ENCODE measurements at regions not wholly inside any gene's neighbourhood (a gene's known extent, or its start where the extent isn't known, plus 50 kb on each side); places are given as distances from the start of the nearest gene placed in this dataset.

GRCh38 chr2:35081001-35081621 is 1274.5 kb upstream of the CRIM1 start:
- no peak for TF ChIP-seq ZNF274 (IDR thresholded peaks at IDR 0.05; ENCODE audit: low read depth, low read length)
- H3K4me3 ChIP-seq (ENCODE audit: low read length), result no peak overlapping the region

DNA sequence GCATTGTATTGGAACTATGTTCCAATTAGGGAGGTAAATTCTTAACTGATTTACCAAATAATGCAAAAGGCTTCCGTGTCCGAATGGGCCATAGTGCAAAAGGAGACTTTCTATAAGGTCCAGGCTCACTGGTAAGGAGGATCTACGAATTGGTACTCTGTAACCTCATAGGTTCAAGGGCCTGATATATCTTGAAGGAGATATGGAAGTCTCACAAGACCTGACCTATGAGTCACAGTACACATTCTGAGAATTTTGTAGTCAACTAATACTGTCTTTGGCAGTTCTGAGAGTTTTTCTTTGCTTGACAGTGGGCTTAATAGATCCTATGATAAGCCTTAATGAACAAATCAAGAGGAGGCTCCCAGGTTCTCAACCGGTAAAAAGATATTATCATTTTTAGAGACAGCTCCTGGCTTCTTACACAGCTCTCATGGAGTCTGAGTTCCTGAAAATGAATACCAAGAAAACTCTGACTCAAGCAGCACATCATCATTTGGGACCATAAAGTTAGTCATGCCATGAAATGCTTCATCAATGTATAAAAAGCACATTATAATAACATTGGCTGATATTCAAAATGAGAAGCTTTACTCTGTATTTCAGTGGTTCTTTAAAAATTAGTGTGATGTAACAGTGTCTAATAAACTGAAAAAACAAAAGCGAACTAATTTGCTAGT is 1275.2 kb upstream of the CRIM1 start:
- TF ChIP-seq ZNF274 (IDR thresholded peaks at IDR 0.05; ENCODE audit: low read depth, low read length), result no peak
- H3K4me3 ChIP-seq (ENCODE audit: low read length), result no peak overlapping the region

DNA sequence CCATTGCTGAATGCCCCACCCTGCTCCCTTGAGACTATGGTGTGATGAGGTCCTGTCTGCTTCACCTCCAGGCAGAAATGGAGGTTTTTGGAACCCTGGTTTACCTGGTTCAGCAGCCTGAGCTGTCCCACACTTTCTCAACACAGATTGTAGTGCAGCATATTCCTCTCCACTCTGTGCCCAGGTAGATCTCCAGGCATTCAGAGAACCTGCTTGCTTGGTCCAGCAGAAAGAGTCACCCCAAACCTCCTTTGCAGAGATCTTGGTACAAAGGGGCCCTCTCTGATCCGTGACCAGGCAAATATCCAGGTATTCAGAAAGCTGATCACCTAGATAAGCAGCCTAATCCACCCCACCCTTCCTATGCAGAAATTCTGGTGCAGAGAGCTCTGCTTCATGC is 1288.2 kb upstream of the CRIM1 start:
- no peak for TF ChIP-seq ZNF274 (IDR thresholded peaks at IDR 0.05; ENCODE audit: low read depth, low read length)
- H3K4me3 ChIP-seq (ENCODE audit: low read length), result no peak overlapping the region

GRCh38 chr2:35063836-35064235 is 1291.7 kb upstream of the CRIM1 start:
- TF ChIP-seq ZNF274 (IDR thresholded peaks at IDR 0.05; ENCODE audit: low read depth, low read length), result no peak
- no peak overlapping the region for H3K4me3 ChIP-seq (ENCODE audit: low read length)

- no peak overlapping the region for H3K4me3 ChIP-seq (ENCODE audit: low read length)
- no peak for TF ChIP-seq ZNF274 (IDR thresholded peaks at IDR 0.05; ENCODE audit: low read depth, low read length)
Measured at GRCh38 chr2:35035883-35036282, 1319.7 kb upstream of the CRIM1 start.

DNA sequence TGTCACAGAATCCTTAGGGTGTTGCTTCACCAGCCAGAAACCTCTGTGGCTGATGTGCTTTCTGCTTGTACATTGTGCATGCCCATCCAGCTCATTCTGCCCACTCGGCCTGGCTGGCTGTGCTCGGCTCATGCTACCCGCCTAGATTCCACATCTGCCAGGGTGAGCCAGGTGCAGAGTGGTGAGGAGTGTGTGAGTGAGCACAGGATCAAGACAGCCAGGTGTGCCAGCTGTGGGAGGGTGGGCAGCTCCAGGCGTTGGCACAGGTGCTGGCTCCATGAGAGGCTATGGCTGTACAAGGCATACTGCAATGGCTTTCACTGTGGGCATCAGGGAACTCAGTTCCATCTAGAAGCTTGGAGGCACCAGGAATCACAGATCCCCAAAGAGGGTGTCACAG is 1321.8 kb upstream of the CRIM1 start:
- H3K4me3 ChIP-seq (ENCODE audit: low read length), result no peak overlapping the region
- no peak for TF ChIP-seq ZNF274 (IDR thresholded peaks at IDR 0.05; ENCODE audit: low read depth, low read length)

DNA sequence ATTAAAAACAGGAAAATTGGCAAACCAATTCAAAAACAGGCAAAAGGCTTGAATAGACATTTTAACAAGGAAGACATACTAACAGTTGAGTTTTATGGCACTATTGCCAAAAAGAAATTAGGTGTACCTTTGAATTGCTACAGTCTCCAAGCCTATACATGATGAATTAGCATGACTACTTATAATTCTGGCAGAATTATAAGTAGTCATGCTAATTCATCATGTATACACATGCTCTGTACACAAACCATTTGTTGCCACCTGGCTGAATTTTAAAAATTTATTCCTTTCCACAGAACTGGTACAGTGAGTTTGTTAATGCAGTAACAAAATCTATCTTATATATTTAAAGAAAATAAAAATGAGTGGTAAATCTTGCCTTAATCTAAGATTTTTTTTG is 1332.0 kb upstream of the CRIM1 start:
- H3K4me3 ChIP-seq (ENCODE audit: low read length), result no peak overlapping the region
- no peak for TF ChIP-seq ZNF274 (IDR thresholded peaks at IDR 0.05; ENCODE audit: low read depth, low read length)

DNA sequence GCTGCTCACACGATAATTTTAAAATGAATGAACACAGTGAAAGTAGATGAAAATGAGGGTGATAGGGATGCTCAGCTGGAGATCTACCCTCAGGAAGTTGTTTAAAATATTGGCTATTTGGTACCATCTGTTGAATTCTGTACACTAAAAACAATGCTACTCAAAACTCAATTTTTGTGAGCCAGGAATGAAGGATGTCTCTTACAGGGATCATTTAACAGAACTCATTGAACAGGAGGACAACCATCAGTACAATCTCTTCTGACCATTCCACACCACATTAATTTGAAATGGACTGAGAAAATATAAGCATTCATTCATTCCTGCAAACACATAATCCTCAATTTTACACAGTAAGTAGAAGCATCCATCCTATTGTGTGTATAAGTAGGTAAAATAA is 1355.1 kb upstream of the CRIM1 start:
- H3K4me3 ChIP-seq (ENCODE audit: low read length), result no peak overlapping the region
- TF ChIP-seq ZNF274 (IDR thresholded peaks at IDR 0.05; ENCODE audit: low read depth, low read length), result no peak

DNA sequence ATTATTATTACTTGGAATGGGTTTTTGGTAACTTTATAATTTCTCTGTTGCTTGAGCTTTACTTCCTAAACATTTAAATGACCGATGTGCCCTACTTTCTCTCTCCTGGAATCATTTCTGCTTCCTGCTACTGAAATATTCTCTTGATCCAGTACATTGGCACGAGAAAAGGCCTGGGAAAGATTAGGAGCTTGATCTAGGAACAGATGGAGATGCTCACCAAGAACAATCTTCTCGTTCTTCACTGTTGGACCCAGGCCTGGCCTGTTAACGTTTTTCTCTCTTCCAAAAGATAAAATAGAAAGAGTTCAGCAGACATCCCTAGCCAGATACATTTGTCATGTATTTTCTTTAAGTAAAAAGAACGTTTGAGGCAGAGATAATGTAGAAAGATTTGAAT is 1356.8 kb upstream of the CRIM1 start:
- no peak for TF ChIP-seq ZNF274 (IDR thresholded peaks at IDR 0.05; ENCODE audit: low read depth, low read length)
- no peak overlapping the region for H3K4me3 ChIP-seq (ENCODE audit: low read length)

- H3K4me3 ChIP-seq (ENCODE audit: low read length), result no peak overlapping the region
- TF ChIP-seq ZNF274 (IDR thresholded peaks at IDR 0.05; ENCODE audit: low read depth, low read length), result no peak
Measured at GRCh38 chr2:34997779-34998178, 1357.8 kb upstream of the CRIM1 start.

GRCh38 chr2:34995196-34995595 is 1360.4 kb upstream of the CRIM1 start:
- no peak for TF ChIP-seq ZNF274 (IDR thresholded peaks at IDR 0.05; ENCODE audit: low read depth, low read length)
- no peak overlapping the region for H3K4me3 ChIP-seq (ENCODE audit: low read length)

- no peak for TF ChIP-seq ZNF274 (IDR thresholded peaks at IDR 0.05; ENCODE audit: low read depth, low read length)
- no peak overlapping the region for H3K4me3 ChIP-seq (ENCODE audit: low read length)
Measured at GRCh38 chr2:34991508-34992274, 1363.9 kb upstream of the CRIM1 start.

DNA sequence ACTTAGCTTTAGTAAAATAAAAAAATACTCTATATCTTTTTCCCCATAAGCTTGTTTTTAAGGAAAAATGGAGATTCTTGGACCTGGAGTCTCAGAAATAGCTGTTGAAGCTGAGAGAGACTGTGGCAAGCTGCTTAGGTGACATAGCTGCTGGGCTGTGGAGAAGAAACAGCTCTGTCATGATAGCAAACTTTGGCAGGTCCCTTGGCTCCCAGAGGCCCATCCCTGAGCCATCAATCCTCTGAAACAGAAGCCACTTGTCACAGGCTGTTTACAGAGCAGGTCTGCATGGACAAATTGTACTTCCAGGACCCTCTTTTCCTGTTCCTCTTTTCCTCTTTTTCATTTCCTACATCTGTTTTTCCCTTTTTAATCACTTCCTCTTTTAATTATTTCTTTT is 1370.1 kb upstream of the CRIM1 start:
- TF ChIP-seq ZNF274 (IDR thresholded peaks at IDR 0.05; ENCODE audit: low read depth, low read length), result no peak
- no peak overlapping the region for H3K4me3 ChIP-seq (ENCODE audit: low read length)

DNA sequence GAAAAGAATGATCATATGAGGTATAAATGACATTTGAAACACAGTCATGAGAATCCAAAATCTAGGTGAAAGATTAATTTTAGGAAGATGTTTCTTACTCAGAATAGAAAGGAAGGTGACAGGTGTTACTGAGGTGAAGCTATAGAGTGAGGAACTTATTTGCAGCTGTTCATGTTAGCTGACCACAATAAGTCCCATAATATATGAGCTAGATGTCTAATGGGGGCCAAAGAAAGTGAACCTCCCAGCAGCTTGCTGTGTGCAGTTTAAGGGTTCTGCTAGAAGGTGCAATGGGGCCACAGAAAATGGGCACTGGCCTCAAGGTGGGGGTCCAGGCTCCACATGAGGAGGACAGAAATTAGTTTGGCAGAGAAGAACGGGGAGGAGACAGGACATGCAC is 1374.9 kb upstream of the CRIM1 start:
- no peak for TF ChIP-seq ZNF274 (IDR thresholded peaks at IDR 0.05; ENCODE audit: low read depth, low read length)
- H3K4me3 ChIP-seq (ENCODE audit: low read length), result no peak overlapping the region

- H3K4me3 ChIP-seq (ENCODE audit: low read length), result no peak overlapping the region
- no peak for TF ChIP-seq ZNF274 (IDR thresholded peaks at IDR 0.05; ENCODE audit: low read depth, low read length)
Measured at GRCh38 chr2:34979148-34979547, 1376.4 kb upstream of the CRIM1 start.

Data from GM08714 (cell line).